SK-N-SH treated with all-trans-retinoic acid at 6 μM for 48 hours (cell line): ENCODE measurements at regions not wholly inside any gene's neighbourhood (a gene's known extent, or its start where the extent isn't known, plus 50 kb on each side); places are given as distances from the start of the nearest gene placed in this dataset.
A peak's percentile ranks its signal among the peaks of the same experiment; 100 is the strongest.

Source experiments
- ATAC-seq: fragments of 200-7000 bp; cut with Tn5 transposase; 3 replicates; pipeline ENCODE4 v1.9.1; 2020; ENCODE audit warnings: mild to moderate bottlenecking, moderate library complexity
- BACH2 ChIP-seq: fragments of 250-450 bp; sonication (Bioruptor Pico); IDR thresholded peaks from 2 replicates; pipeline ENCODE4 v1.9.0; 2021; ENCODE audit warnings: mild to moderate bottlenecking, borderline replicate concordance
- CREB5 ChIP-seq: fragments of 250-450 bp; sonication (Bioruptor Pico); IDR thresholded peaks from 2 replicates; pipeline ENCODE4 v1.5.1; 2020; ENCODE audit warnings: low read depth, mild to moderate bottlenecking, moderate library complexity
- CSRNP3 ChIP-seq: fragments of 250-450 bp; sonication (Bioruptor Pico); IDR thresholded peaks from 2 replicates; pipeline ENCODE4 v1.5.1; 2021; ENCODE audit warnings: mild to moderate bottlenecking, moderate library complexity
- ESRRG ChIP-seq: fragments of 250-450 bp; sonication (Bioruptor Pico); IDR thresholded peaks from 2 replicates; pipeline ENCODE4 v1.6.1; 2021; ENCODE audit warnings: mild to moderate bottlenecking
- ISL1 ChIP-seq: fragments of 250-450 bp; sonication (Bioruptor Pico); IDR thresholded peaks from 2 replicates; pipeline ENCODE4 v2.1.2; 2022; ENCODE audit warnings: mild to moderate bottlenecking, moderate library complexity
- OSR1 ChIP-seq: fragments of 250-450 bp; sonication (Bioruptor Pico); IDR thresholded peaks from 2 replicates; pipeline ENCODE4 v1.8.0; 2022; ENCODE audit warnings: moderate library complexity, mild to moderate bottlenecking, inconsistent platforms
- PATZ1 ChIP-seq: fragments of 250-450 bp; sonication (Bioruptor Pico); IDR thresholded peaks from 2 replicates; pipeline ENCODE4 v1.8.0; 2020; ENCODE audit warnings: mild to moderate bottlenecking, moderate library complexity, borderline replicate concordance
- POU6F1 ChIP-seq: fragments of 250-450 bp; sonication (Bioruptor Pico); IDR thresholded peaks from 2 replicates; pipeline ENCODE4 v1.8.0; 2021; ENCODE audit warnings: low read depth, mild to moderate bottlenecking, moderate library complexity, borderline replicate concordance
- PPARA ChIP-seq: fragments of 250-450 bp; sonication (Bioruptor Pico); IDR thresholded peaks from 2 replicates; pipeline ENCODE4 v1.5.0; 2020; ENCODE audit warnings: mild to moderate bottlenecking, borderline replicate concordance
- RARB ChIP-seq: fragments of 250-450 bp; sonication (Bioruptor Pico); IDR thresholded peaks from 2 replicates; pipeline ENCODE4 v1.8.0; 2021; ENCODE audit warnings: mild to moderate bottlenecking, moderate library complexity
- SNAI2 ChIP-seq: fragments of 250-450 bp; sonication (Bioruptor Pico); IDR thresholded peaks from 2 replicates; pipeline ENCODE4 v1.5.0; 2020; ENCODE audit warnings: mild to moderate bottlenecking, moderate library complexity
- TCF4 ChIP-seq: fragments of 250-450 bp; sonication (Bioruptor Pico); IDR thresholded peaks from 2 replicates; pipeline ENCODE4 v1.8.0; 2021; ENCODE audit warnings: mild to moderate bottlenecking, moderate library complexity, borderline replicate concordance
- TOX ChIP-seq: fragments of 250-450 bp; sonication (Bioruptor Pico); IDR thresholded peaks from 2 replicates; pipeline ENCODE4 v1.8.0; 2021; ENCODE audit warnings: mild to moderate bottlenecking, moderate library complexity, borderline replicate concordance
- TSHZ2 ChIP-seq: fragments of 250-450 bp; sonication (Bioruptor Pico); IDR thresholded peaks from 2 replicates; pipeline ENCODE4 v1.5.0; 2020; ENCODE audit warnings: mild to moderate bottlenecking, moderate library complexity
- ZC3H10 ChIP-seq: fragments of 250-450 bp; sonication (Bioruptor Pico); IDR thresholded peaks from 2 replicates; pipeline ENCODE4 v1.5.1; 2021; ENCODE audit warnings: mild to moderate bottlenecking, moderate library complexity
- ZFP3 ChIP-seq: fragments of 250-450 bp; sonication (Bioruptor Pico); IDR thresholded peaks from 2 replicates; pipeline ENCODE4 v1.5.0; 2020; ENCODE audit warnings: mild to moderate bottlenecking, moderate library complexity
- ZFP30 ChIP-seq: fragments of 450-650 bp; formaldehyde crosslinking; IDR thresholded peaks from 2 replicates; pipeline ENCODE4 v1.5.0; 2022; ENCODE audit warnings: mild to moderate bottlenecking, moderate library complexity
- ZNF565 ChIP-seq: fragments of 450-650 bp; formaldehyde crosslinking; conservative IDR thresholded peaks from 2 replicates; pipeline ENCODE4 v1.5.0; 2020; ENCODE audit warnings: low read depth, mild to moderate bottlenecking, moderate library complexity
- ZNF8 ChIP-seq: fragments of 450-650 bp; formaldehyde crosslinking; IDR thresholded peaks from 2 replicates; pipeline ENCODE4 v1.5.0; 2020; ENCODE audit warnings: mild to moderate bottlenecking, moderate library complexity

GRCh38 chr6:5905431-5906339 is 101.0 kb downstream of the NRN1 start:
- ATAC-seq: peak; percentile 96

More at GRCh38 chr6:5905431-5906339, 101.0 kb downstream of the NRN1 start:
- TF ChIP-seq CSRNP3 (CRISPR knock-in tag): no peak
- no peak for TF ChIP-seq ZNF8 (CRISPR knock-in tag)
- no peak for TF ChIP-seq SNAI2 (CRISPR knock-in tag)
- no peak for TF ChIP-seq ESRRG (CRISPR knock-in tag)
- TF ChIP-seq PATZ1: no peak
- TF ChIP-seq ZNF565 (CRISPR knock-in tag): no peak
- no peak for TF ChIP-seq PPARA (CRISPR knock-in tag)
- no peak for TF ChIP-seq ISL1 (CRISPR knock-in tag)
- TF ChIP-seq RARB: no peak
- no peak for TF ChIP-seq OSR1 (CRISPR knock-in tag)
- no peak for TF ChIP-seq BACH2
- TF ChIP-seq POU6F1 (CRISPR knock-in tag): no peak
- no peak for TF ChIP-seq ZFP30 (CRISPR knock-in tag)
- TF ChIP-seq ZFP3 (CRISPR knock-in tag): no peak
- TF ChIP-seq ZC3H10 (CRISPR knock-in tag): no peak
- no peak for TF ChIP-seq CREB5
- no peak for TF ChIP-seq TCF4 (CRISPR knock-in tag)
- no peak for TF ChIP-seq TSHZ2 (CRISPR knock-in tag)
- TF ChIP-seq TOX (CRISPR knock-in tag): no peak
- TF ChIP-seq, all 23 proteins: peak for 0
